GM12891 (cell line): ENCODE measurements at regions not wholly inside any gene's neighbourhood (a gene's known extent, or its start where the extent isn't known, plus 50 kb on each side); places are given as distances from the start of the nearest gene placed in this dataset.

Experiments
- POLR2A ChIP-seq: IDR thresholded peaks from 2 replicates; pipeline ENCODE4 v1.6.1; 2011; ENCODE audit warnings: low read depth, low read length, control low read depth
- POLR2AphosphoS5 ChIP-seq: IDR thresholded peaks from 2 replicates; pipeline ENCODE4 v1.6.1; 2011; ENCODE audit warnings: low read depth, low read length, control low read depth
- POU2F2 ChIP-seq: IDR thresholded peaks from 2 replicates; pipeline ENCODE4 v1.6.1; 2011; ENCODE audit warnings: low read depth, mild to moderate bottlenecking, control low read depth, low read length, moderate library complexity
- SPI1 ChIP-seq: IDR thresholded peaks from 2 replicates; pipeline ENCODE4 v1.6.1; 2011; ENCODE audit warnings: low read depth, low read length, control low read depth
- TAF1 ChIP-seq: IDR thresholded peaks from 2 replicates; pipeline ENCODE4 v1.6.1; 2011; ENCODE audit warnings: low read depth, low read length, control low read depth

- TF ChIP-seq POLR2A = no peak
- no peak for TF ChIP-seq POLR2AphosphoS5
- no peak for TF ChIP-seq TAF1
- TF ChIP-seq SPI1 = no peak
- no peak for TF ChIP-seq POU2F2
Observed at GRCh38 chr4:187333151-187333550, 609.5 kb upstream of the FAT1 start.
